HL-60/S4 treated with retinoic acid at 250 ng/mL for 4 days and 3 days (cell line): ENCODE measurements at regions not wholly inside any gene's neighbourhood (a gene's known extent, or its start where the extent isn't known, plus 50 kb on each side); places are given as distances from the start of the nearest gene placed in this dataset.

ENCODE experiments used
- in situ Hi-C: fragments of 300-500 bp; cut with MboI; formaldehyde crosslinking; loops from 2 replicates; pipeline ENCODE4 v1.7.0; 2022; ENCODE audit warnings: low sequenced_read_pairs

DNA sequence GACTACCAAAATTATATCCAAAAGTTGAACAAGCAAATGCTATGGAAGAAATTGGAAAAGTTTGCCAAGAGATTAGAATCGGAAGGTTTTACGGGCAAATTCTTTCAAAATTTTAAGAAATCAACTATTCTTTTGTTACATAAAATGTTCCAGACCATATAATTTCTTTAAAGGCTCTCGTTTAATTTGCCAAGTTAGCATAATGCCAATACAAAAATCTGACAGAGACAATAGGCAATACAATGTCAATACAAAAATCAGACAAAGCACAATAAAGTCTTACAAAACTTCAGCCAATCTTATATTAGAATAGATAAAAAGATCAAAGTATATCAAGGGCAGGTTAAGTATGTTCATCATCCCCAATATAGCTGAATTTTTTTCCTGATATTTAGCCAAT, 224.2 kb downstream of the BCL11A start:
- in situ Hi-C loops, result no loop called here

DNA sequence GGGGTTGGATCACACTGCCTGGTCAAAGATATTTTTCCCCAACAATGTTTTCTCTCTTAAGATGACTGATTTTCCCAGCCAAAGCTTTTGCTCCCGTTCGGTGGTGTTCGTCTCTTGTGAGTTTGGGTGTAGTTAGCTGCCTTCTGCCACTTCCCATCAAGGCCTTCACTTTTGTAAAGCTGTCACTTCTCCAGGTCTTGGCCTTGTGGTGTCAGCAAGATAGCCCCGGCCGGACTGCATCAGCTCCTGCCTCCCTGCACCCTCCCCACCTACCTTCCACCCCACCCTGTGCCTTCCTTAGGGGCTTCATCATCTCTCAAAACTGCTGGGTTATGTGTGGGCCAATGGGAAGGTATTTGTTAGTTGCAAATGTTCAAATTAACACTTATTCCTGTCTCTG, 228.9 kb downstream of the BCL11A start:
- in situ Hi-C loops, result no loop called here

DNA sequence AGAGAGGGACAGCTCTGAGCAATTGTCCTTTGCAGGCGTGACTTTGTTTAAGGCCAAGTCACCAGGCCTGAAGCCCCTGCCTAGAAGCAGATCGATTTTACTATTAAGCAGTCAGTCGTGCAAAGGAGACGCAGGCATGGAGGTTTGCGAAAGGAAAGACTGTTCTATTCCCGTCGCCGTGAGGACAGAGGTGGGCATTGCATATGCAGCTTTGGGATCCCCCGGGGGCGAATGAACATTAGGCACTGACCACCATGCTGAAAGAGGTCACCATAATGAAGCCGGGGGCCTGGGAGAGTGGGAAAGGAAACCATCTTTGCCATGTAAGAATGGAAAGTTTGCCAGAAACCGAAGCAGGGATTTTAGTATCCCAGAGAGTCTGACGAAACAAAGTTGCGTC, 231.6 kb downstream of the BCL11A start:
- in situ Hi-C loops, result no loop called here

DNA sequence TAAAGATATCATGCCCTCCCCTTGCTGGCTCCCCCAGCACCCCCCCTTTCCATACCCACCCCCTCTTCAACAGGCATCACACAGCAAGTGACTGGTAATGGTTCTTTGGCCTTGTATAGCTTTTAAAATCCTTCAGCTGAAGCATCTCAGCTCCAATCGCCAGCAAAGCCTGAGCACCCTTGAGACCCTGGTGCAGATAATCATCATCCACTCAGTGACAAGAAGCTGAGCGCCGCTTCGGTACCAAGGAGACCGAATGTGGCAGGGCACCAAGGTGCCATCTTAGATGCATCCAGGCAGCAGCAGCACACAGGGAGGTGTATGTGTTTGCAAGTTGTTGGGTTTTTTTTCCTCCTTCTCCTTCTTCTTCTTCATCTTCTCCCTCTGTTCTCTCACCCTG, 232.7 kb downstream of the BCL11A start:
- in situ Hi-C loops, result no loop called here

DNA sequence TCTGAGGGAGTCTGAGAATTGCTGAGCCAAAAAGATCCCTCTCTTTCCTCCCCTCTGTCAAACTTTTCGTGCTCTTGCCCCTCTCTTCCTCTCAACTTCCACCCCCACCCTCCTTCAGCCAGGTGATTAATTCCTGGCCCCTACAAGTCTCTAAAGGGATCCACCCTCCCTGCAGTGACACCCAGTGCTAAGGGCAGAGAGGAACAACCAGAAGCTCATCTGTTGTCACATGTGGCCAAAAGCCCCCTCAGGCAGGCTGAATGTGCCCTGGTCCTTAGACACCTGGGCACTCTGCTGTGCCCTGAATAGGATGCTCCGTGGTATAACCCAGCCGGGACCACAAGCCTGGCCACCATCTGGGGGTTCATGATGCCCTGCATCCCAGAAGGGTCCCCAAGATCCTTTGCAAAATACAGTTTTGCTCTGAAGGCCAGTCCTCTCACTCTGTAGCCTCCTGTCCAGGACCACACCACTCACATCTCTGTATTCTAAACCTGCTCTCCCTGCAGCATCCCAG, 234.4 kb downstream of the BCL11A start:
- in situ Hi-C loops, result no loop called here

DNA sequence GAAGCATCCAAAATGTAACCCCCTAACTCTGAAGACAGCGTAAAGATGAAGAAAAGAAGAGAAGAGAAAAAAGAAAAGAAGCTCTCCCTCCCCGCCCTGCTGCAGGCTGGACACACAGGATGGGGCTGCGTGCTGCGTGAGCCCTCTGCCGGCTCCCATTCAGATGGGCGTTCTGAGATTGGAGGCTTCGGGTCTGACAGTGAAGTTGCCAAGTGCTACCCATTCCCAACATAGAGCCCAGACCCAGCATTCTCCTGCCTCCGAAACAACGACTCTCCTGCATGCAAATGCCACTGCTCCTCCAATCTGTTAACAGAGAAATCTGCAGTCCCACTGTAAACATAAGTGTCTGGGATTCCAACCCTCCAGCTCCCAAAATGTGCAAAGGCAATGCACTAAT, 234.9 kb downstream of the BCL11A start:
- in situ Hi-C loops, result no loop called here

DNA sequence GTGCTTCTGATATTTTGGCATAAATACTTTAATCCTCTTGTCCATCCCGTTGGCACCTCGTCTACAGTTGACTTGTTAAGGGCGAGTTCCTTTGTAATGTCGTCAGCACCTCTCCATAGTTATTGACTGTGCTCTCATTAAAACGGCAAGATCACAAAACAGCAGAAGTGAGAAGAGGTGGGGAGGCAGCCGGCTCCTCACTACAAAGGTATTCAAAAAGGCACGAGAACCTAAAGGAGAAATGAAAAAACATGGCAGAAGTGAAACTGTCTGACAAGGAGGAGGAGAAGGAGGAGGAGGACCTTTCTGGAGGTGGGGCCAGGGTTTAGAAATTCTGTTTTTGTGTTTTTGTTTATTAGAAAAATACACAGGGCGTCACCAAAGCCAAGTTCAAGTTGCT, 235.6 kb downstream of the BCL11A start:
- in situ Hi-C loops, result no loop called here

DNA sequence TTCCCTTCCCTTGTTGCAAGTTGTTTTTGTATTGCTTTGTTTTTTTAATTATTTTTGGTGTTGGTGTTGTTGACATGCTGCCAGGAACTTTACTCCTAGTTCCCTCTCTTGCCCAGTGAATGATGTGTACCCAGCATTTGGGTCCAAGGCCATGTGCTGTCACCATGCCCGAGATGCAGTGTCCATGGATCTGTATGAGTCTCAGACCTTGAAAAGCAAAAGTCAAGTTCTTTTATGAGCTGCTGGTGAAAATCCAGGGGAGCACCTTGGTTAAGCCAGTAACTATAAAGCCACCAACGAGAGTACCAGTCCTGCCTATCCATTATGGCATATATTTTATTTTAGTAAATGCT, 236.4 kb downstream of the BCL11A start:
- in situ Hi-C loops, result no loop called here

DNA sequence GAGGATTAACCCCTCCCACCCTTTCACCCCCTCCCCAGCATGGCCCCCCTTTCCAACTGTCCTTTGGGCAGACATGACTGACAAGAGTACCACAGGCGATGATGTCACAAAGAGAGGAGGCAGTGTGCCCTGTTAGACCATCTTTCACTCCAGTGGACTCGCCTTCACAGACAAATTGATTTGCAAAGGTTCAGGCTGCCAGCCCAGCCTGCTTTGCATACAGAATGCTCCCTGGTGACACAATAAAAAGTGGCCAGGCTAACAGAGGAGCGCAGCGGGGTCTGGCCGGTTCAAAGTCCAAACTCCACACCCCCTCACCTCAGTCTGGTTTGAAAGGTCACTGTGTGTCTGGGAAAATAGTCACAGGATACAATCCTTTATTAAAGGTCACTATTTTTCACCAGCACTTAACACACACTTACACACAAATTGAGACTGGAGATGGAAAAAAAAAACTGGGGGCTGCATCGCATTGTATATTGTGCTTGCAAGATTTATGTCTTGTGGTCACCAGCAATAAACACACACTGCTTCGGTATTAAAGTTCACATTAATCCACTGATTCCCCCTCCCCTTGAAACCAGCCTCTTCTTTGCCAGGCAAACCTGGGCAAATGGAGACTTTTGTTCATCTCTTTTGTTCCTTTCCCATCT, 236.9 kb downstream of the BCL11A start:
- in situ Hi-C loops, result no loop called here

DNA sequence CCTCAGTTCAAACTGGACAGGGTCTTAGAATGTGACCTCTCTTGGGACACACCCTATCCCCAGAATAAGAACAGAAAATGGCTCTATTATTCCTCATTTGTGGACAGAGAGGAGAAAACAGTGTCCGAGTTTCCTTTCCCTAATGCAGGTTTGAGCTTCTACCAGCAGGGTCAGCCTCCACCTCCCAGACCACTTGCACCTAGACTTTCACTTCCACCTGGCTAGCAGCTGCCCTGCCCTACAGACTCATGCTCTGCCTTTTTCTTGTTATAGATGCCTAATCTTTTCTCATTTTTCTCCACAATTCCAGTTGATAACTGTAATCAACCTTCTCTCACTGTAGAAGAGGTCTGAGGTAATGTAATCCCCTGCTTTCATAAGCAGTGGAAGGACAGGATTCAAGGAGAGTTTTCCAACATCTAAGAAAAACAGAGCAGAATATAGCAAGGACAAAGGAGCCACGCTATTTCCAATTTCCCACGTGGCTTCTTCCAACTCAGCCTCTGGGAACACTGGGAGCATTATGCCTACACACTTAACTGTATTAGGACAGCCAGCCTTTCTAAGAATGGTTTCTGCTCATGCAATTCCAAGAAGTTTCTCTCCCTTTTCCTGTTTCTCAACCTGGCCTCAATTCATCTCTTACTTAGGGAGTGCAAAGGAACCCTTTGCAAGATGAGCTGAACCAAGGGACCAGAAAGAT, 239.8 kb downstream of the BCL11A start:
- in situ Hi-C loops, result no loop called here

DNA sequence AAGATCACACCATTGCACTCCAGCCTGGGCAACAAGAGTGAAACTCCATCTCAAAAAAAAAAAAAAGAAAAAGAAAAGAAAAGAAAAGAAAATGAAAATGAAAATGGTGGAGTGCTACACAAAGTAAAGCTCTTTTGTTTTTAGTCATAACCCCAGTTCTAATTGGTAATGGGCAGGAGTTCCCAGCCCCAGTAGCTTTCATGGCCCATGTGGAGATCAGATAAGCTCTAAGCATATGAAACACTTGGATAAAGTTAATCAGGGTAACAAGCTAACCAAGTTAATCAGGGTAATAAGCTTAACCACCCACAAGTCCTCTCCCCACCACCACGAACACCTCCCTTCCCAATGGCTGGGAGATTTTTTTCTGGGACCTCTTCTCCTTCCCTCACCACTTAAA, 240.8 kb downstream of the BCL11A start:
- in situ Hi-C loops, result no loop called here

DNA sequence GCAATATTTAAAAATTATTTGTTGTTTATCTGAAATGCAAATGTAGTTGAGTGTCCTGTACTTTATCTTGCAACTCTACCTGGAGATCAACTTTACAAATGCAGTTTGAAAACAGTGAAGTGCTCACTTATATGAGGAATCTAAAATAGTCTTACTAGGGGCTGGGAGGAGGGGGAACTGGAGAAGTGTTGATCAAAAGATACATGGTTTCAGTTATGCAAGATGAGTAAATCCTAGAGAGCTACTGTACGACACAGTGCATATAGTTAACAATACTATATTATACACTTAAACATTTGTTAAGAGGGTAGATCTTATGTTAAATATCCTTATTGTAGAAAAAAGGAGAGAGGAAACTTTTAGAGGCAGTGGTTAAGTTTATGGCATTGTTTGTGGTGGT, 241.9 kb downstream of the BCL11A start:
- in situ Hi-C loops, result no loop called here

DNA sequence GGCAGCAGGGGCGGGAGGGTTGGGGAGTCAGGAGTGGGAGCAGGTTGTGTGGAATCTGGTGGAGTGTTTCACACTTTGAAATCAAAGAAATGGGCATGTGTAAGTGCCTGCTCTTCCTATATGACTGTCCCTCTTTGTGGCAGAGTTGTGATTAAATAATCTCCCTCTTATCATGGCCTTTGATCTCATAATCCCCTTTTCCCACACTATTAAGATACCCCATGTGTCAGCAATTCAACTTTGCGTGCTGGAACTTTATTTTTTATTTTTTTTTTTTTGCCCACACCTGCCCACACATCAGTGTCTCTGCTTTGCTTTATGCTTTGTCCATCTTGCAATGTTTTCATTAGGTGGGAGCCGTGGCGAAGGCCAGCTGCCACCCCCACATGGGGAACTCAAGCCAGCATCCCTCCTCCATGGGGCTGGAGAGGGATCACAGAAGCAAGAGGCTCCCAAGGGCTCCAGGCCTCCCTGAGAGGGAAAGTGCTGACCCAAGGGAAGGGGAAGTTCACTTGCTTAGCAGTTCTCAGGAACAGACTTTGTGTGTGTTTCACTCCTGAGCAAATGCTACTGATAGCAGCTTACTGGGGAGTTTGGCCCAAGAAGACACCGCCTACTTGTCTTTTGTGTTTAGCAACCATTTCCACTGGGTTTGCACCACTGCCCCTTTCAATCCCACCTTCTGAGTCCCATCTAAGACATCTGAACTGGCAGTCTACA, 243.4 kb downstream of the BCL11A start:
- in situ Hi-C loops, result no loop called here

DNA sequence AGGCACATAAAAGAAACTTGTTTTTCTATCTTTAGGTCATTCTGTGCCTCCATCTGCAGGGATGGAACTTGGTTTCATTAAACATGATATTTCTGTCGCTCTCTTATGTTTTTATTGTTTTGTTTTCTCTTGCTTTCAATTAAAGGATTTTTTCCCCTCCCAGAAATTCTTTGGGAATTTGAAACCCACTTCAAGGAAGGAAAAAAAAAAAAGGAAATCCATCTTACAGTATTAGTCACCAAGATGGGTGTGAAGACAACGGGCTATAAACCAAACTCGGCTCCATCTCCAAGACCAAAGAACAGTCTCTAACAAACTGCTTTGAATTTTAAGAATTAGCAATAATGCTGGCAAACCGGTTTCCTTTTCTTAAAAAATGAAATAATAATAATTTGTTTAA, 244.1 kb downstream of the BCL11A start:
- in situ Hi-C loops, result no loop called here

DNA sequence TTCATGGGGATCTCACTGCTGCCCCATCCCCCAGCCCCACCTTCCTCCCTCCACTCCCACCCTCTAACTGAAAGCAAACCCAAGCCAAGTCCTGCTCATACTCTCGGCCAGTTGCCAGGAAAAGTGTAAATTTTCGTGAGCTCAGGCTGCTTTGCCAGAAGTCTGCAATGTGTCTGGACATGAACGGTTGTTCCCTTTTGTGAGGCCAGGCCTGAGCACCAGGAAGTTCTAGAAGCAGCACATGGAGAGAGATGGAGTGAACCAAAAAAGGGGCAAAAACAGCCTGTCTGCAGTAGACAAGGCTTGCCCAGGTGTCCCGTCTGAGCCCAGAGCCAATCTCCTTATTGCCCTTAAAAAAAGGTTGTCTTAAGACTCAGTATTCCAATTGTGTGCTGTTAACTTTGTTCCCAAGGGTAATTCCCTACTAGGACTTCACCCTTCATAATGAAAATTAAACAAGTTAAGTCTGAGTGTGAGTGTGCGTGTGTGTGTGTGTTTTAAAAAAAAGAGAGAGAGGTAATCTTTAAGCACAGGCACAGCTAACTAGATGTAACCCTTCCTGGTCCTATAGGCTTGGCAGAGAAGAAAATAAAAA, 247.1 kb downstream of the BCL11A start:
- in situ Hi-C loops, result no loop called here

DNA sequence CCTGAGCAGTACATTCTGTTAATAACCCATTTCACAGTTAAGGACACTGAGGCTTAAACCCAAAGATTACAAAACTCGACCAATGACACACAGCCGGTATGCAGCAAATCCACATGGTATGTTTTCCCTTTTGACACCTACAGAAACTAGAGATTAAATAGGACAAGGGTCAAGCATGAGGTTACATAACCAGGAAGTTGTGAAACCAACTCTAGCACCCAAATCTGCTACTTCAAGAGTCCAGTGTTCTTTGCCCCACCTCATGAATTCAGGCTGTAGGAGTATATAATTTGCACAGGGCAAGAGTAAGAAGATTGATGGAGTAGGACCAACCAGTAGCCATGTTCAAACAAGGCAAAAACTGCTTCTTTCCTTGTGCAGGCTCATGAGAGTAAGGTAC, 249.8 kb downstream of the BCL11A start:
- in situ Hi-C loops, result no loop called here

DNA sequence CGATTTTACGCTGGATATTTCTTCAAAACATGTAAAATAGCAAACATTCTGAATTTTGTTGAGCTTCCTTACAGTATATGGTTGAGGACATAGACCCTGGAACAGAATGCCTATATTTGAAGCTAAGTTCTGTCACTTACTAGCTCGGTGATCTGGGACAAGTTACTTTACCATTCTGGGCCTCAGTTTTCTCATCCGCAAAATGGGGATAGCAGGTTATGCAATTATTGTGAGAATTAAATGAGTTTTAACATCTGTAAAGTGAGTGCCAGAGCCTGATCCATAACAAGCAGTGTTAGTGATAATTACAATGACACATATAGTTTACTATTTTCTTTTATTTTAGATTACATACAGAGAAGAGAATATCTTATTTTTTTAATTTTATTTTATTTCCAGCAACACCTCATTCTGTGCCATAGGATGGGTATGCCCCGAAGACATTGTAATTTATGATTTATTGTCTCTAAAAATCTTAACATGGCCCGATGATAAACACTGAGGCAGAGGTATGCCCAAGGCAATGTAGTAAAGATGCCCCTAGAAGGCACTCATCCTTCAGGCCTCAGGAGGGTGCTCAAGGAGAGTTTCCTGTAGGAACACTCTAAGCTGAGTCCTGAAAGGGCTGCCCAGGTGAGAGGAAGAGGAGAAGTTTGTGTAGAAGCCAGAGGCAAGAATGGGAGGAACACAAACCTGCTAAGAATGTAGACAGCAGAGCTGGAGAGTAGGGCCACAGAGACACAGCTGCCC, 250.9 kb downstream of the BCL11A start:
- in situ Hi-C loops, result no loop called here

DNA sequence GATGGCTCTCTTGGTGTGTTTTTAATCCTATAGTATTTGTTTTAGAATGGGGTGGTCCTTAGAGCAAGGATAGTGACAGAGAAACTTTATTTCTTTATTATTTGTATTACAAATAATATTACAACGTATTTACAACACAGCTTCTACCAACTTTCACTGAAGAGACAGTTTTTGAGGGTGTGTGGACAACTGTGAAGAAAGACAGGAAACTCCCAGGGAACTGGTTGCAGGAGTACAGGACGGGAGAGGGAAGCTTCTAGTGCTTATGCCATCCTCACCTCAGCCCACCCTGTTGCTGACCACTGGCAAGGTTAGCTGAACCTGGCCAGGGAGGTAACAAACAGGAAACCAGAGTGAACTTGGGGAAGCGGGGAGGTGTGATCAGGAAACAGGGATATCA, 251.7 kb downstream of the BCL11A start:
- in situ Hi-C loops, result no loop called here

DNA sequence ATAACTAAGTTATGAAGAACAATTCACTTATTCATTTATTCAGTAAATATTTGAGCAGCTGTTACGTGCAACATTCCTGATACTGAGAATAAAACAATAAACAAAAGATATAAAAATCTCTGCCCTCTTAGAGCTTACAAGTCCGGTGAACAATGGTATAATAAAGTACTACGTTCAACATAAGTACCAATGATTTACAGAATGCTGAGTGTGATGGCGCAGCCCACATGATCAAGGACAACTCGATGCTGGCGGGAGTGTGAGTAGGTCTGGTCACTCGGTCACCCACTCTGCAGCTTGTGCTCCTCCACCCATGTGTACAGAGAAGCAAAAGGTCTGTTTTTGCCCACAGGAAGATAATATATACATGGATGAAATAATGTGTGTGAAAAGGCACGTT, 254.3 kb downstream of the BCL11A start:
- in situ Hi-C loops, result no loop called here

DNA sequence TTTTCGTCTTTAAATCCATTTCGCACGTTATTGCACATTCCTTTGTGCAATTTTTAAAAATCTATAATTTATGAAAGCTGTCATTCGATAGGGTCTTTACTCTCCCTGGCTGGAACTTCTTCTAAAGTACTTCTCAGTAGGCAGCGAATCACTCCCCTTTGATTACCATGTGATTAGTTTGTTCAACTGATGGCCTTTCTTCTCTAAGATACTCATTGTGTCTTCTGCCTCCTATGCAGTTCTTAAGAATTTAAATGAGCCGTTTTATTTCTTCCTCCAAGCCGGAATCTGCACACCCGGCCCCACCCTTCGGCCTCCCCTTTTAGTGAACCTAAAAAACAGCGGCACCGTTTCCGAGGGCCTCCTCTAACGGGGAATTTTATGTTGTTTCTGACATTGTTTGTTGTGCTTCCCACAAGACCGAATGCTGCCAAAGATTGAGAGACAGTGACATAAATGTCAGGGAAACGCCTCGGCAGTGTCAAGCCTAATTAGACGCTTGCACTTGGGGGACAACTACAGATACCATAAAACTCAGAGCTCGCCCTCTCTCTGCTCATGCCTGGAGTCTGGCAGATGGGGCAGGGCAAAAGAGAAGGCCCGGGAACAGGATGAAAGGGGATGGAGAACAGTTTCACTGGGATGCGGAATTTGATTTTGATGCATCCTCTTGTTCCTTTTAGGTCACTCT, 255.3 kb downstream of the BCL11A start:
- in situ Hi-C loops, result no loop called here
